ENCODE measurements at regions not wholly inside any gene's neighbourhood (a gene's known extent, or its start where the extent isn't known, plus 50 kb on each side); places are given as distances from the start of the nearest gene placed in this dataset.

- peak; percentile 49 for DNase-seq (ENCODE audit: low read depth)
These were observed 441.1 kb upstream of the HTR2A start for GRCh38 chr13:47337781-47338507.

- peak; percentile 18 for DNase-seq (ENCODE audit: low read depth)
These were observed 437.3 kb upstream of the HTR2A start for GRCh38 chr13:47334173-47334572.

- no peak for DNase-seq (ENCODE audit: low read depth)
These were observed 435.3 kb upstream of the HTR2A start for GRCh38 chr13:47332149-47332548.

GRCh38 chr13:47330031-47330430 is 433.2 kb upstream of the HTR2A start:
- no peak for DNase-seq (ENCODE audit: low read depth)

- DNase-seq (ENCODE audit: low read depth) = no peak
These were observed 431.0 kb upstream of the HTR2A start for GRCh38 chr13:47327861-47328260.

- DNase-seq (ENCODE audit: low read depth) = no peak
These were observed 429.2 kb upstream of the HTR2A start for GRCh38 chr13:47326061-47326460.

- DNase-seq (ENCODE audit: low read depth) = no peak
These were observed 420.5 kb upstream of the HTR2A start for GRCh38 chr13:47317356-47317755.

- DNase-seq (ENCODE audit: low read depth) = no peak
These were observed 413.5 kb upstream of the HTR2A start for GRCh38 chr13:47310401-47310800.

- no peak for DNase-seq (ENCODE audit: low read depth)
These were observed 410.1 kb upstream of the HTR2A start for GRCh38 chr13:47306991-47307390.

- no peak for DNase-seq (ENCODE audit: low read depth)
These were observed 406.8 kb upstream of the HTR2A start for GRCh38 chr13:47303626-47304025.

GRCh38 chr13:47299304-47299703 is 402.5 kb upstream of the HTR2A start:
- DNase-seq (ENCODE audit: low read depth) = no peak

GRCh38 chr13:47298506-47298905 is 401.7 kb upstream of the HTR2A start:
- DNase-seq (ENCODE audit: low read depth) = no peak

- no peak for DNase-seq (ENCODE audit: low read depth)
These were observed 397.8 kb upstream of the HTR2A start for GRCh38 chr13:47294691-47295090.

GRCh38 chr13:47291107-47291656 is 394.3 kb upstream of the HTR2A start:
- DNase-seq (ENCODE audit: low read depth) = no peak

GRCh38 chr13:47289567-47289966 is 392.7 kb upstream of the HTR2A start:
- no peak for DNase-seq (ENCODE audit: low read depth)

GRCh38 chr13:47288546-47288945 is 391.7 kb upstream of the HTR2A start:
- DNase-seq (ENCODE audit: low read depth) = no peak

- peak; percentile 28 for DNase-seq (ENCODE audit: low read depth)
These were observed 390.5 kb upstream of the HTR2A start for GRCh38 chr13:47287291-47287751.

- no peak for DNase-seq (ENCODE audit: low read depth)
These were observed 385.1 kb upstream of the HTR2A start for GRCh38 chr13:47281991-47282390.

- no peak for DNase-seq (ENCODE audit: low read depth)
These were observed 383.1 kb upstream of the HTR2A start for GRCh38 chr13:47279920-47280319.

- peak; percentile 18 for DNase-seq (ENCODE audit: low read depth)
These were observed 380.9 kb upstream of the HTR2A start for GRCh38 chr13:47277774-47278173.

GRCh38 chr13:47268270-47268669 is 371.4 kb upstream of the HTR2A start:
- DNase-seq (ENCODE audit: low read depth) = no peak

GRCh38 chr13:47258384-47258783 is 361.5 kb upstream of the HTR2A start:
- no peak for DNase-seq (ENCODE audit: low read depth)

GRCh38 chr13:47256618-47257017 is 359.8 kb upstream of the HTR2A start:
- peak; percentile 41 for DNase-seq (ENCODE audit: low read depth)

- no peak for DNase-seq (ENCODE audit: low read depth)
These were observed 355.8 kb upstream of the HTR2A start for GRCh38 chr13:47252627-47253026.
